ENCODE measurements at regions not wholly inside any gene's neighbourhood (a gene's known extent, or its start where the extent isn't known, plus 50 kb on each side); places are given as distances from the start of the nearest gene placed in this dataset.

- DNase-seq: no peak
Observed at GRCh38 chr15:69825941-69826818, 271.5 kb downstream of the TLE3 start.

- DNase-seq: no peak
Observed at GRCh38 chr15:69826819-69827175, 270.9 kb downstream of the TLE3 start.

GRCh38 chr15:69827751-69828150, 270.0 kb downstream of the TLE3 start:
- no peak for DNase-seq

- no peak for DNase-seq
Observed at GRCh38 chr15:69828181-69828828, 269.4 kb downstream of the TLE3 start.

- no peak for DNase-seq
Observed at GRCh38 chr15:69829974-69830373, 267.7 kb downstream of the TLE3 start.

- DNase-seq: no peak
Observed at GRCh38 chr15:69830430-69830829, 267.3 kb downstream of the TLE3 start.

GRCh38 chr15:69830876-69831275, 266.8 kb downstream of the TLE3 start:
- no peak for DNase-seq

GRCh38 chr15:69834267-69834666, 263.4 kb downstream of the TLE3 start:
- DNase-seq: no peak

GRCh38 chr15:69834761-69835160, 263.0 kb downstream of the TLE3 start:
- DNase-seq: no peak

- DNase-seq: no peak
Observed at GRCh38 chr15:69836048-69836447, 261.7 kb downstream of the TLE3 start.

GRCh38 chr15:69836526-69837230, 261.0 kb downstream of the TLE3 start:
- no peak for DNase-seq

GRCh38 chr15:69838338-69838737, 259.4 kb downstream of the TLE3 start:
- DNase-seq: no peak

GRCh38 chr15:69838994-69839393, 258.7 kb downstream of the TLE3 start:
- DNase-seq: no peak

GRCh38 chr15:69841113-69841828, 256.4 kb downstream of the TLE3 start:
- DNase-seq: no peak

GRCh38 chr15:69842851-69843250, 254.9 kb downstream of the TLE3 start:
- no peak for DNase-seq

- DNase-seq: no peak
Observed at GRCh38 chr15:69843276-69843899, 254.3 kb downstream of the TLE3 start.

GRCh38 chr15:69843900-69844304, 253.8 kb downstream of the TLE3 start:
- DNase-seq: no peak

- DNase-seq: no peak
Observed at GRCh38 chr15:69845159-69845558, 252.6 kb downstream of the TLE3 start.

- no peak for DNase-seq
Observed at GRCh38 chr15:69847625-69848024, 250.1 kb downstream of the TLE3 start.

- no peak for DNase-seq
Observed at GRCh38 chr15:69848096-69848495, 249.6 kb downstream of the TLE3 start.

GRCh38 chr15:69848551-69849231, 249.0 kb downstream of the TLE3 start:
- no peak for DNase-seq

- no peak for DNase-seq
Observed at GRCh38 chr15:69849232-69849610, 248.5 kb downstream of the TLE3 start.
